Liver (tissue), 3 donors: ENCODE measurements at regions not wholly inside any gene's neighbourhood (a gene's known extent, or its start where the extent isn't known, plus 50 kb on each side); places are given as distances from the start of the nearest gene placed in this dataset.

ENCODE experiments used
- GABPA ChIP-seq, 2 donors: IDR thresholded peaks in 1 of 2; conservative IDR thresholded peaks in 1 of 2; 2 replicates each; pipeline ENCODE4 v1.6.1; 2016; ENCODE audit warnings: antibody characterized with exemption in 2 of 2, mild to moderate bottlenecking in 1 of 2, moderate library complexity in 1 of 2
- JUND ChIP-seq, 2 donors: IDR thresholded peaks; 2 replicates each; pipeline ENCODE4 v1.6.1; 2016; ENCODE audit warnings: antibody characterized with exemption in 2 of 2
- MAX ChIP-seq: IDR thresholded peaks from 2 replicates; pipeline ENCODE4 v1.6.1; 2016; ENCODE audit warnings: antibody characterized with exemption
- RAD21 ChIP-seq, 2 donors: IDR thresholded peaks; 2 replicates each; pipeline ENCODE4 v1.6.1; 2016; ENCODE audit warnings: antibody characterized with exemption in 2 of 2, mild to moderate bottlenecking in 2 of 2
- SP1 ChIP-seq: IDR thresholded peaks from 2 replicates; pipeline ENCODE4 v1.6.1; 2018; ENCODE audit warnings: antibody characterized with exemption, mild to moderate bottlenecking
- TAF1 ChIP-seq: conservative IDR thresholded peaks from 2 replicates; pipeline ENCODE4 v1.6.1; 2016; ENCODE audit warnings: antibody characterized with exemption, mild to moderate bottlenecking
- YY1 ChIP-seq: IDR thresholded peaks from 2 replicates; pipeline ENCODE4 v1.6.1; 2016; ENCODE audit warnings: antibody characterized with exemption, mild to moderate bottlenecking
- TF ChIP-seq, protein P1 (sequence below): fragments of 150-350 bp; IDR thresholded peaks from 2 replicates; pipeline ENCODE4 v1.5.1; 2017; ENCODE audit warnings: improper control_type of control experiment, low read depth, low read length; ENCODE audit not compliant: missing input control
- TF ChIP-seq, protein P2 (sequence below): IDR thresholded peaks from 2 replicates; pipeline ENCODE4 v1.6.1; 2016; ENCODE audit warnings: antibody characterized with exemption, mild to moderate bottlenecking
- donor health status: healthy.
- donor health status: healthy.

GRCh38 chr10:131681656-131682055, 219.2 kb upstream of the PPP2R2D start:
- no peak for TF ChIP-seq RAD21 (IDR thresholded peaks at IDR 0.05)
- TF ChIP-seq SP1 = no peak
- no peak for TF ChIP-seq GABPA (IDR thresholded peaks at IDR 0.05 in 1 of 2, conservative IDR thresholded peaks at IDR 0.05 in 1 of 2)
- TF ChIP-seq JUND (IDR thresholded peaks at IDR 0.05) = no peak
- no peak for TF ChIP-seq YY1
- TF ChIP-seq, protein P1, sequence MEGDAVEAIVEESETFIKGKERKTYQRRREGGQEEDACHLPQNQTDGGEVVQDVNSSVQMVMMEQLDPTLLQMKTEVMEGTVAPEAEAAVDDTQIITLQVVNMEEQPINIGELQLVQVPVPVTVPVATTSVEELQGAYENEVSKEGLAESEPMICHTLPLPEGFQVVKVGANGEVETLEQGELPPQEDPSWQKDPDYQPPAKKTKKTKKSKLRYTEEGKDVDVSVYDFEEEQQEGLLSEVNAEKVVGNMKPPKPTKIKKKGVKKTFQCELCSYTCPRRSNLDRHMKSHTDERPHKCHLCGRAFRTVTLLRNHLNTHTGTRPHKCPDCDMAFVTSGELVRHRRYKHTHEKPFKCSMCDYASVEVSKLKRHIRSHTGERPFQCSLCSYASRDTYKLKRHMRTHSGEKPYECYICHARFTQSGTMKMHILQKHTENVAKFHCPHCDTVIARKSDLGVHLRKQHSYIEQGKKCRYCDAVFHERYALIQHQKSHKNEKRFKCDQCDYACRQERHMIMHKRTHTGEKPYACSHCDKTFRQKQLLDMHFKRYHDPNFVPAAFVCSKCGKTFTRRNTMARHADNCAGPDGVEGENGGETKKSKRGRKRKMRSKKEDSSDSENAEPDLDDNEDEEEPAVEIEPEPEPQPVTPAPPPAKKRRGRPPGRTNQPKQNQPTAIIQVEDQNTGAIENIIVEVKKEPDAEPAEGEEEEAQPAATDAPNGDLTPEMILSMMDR = no peak
- TF ChIP-seq MAX = no peak
- TF ChIP-seq, protein P2, sequence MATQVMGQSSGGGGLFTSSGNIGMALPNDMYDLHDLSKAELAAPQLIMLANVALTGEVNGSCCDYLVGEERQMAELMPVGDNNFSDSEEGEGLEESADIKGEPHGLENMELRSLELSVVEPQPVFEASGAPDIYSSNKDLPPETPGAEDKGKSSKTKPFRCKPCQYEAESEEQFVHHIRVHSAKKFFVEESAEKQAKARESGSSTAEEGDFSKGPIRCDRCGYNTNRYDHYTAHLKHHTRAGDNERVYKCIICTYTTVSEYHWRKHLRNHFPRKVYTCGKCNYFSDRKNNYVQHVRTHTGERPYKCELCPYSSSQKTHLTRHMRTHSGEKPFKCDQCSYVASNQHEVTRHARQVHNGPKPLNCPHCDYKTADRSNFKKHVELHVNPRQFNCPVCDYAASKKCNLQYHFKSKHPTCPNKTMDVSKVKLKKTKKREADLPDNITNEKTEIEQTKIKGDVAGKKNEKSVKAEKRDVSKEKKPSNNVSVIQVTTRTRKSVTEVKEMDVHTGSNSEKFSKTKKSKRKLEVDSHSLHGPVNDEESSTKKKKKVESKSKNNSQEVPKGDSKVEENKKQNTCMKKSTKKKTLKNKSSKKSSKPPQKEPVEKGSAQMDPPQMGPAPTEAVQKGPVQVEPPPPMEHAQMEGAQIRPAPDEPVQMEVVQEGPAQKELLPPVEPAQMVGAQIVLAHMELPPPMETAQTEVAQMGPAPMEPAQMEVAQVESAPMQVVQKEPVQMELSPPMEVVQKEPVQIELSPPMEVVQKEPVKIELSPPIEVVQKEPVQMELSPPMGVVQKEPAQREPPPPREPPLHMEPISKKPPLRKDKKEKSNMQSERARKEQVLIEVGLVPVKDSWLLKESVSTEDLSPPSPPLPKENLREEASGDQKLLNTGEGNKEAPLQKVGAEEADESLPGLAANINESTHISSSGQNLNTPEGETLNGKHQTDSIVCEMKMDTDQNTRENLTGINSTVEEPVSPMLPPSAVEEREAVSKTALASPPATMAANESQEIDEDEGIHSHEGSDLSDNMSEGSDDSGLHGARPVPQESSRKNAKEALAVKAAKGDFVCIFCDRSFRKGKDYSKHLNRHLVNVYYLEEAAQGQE = no peak
- TF ChIP-seq TAF1 = no peak
